ENCODE measurements at regions not wholly inside any gene's neighbourhood (a gene's known extent, or its start where the extent isn't known, plus 50 kb on each side); places are given as distances from the start of the nearest gene placed in this dataset.

DNA sequence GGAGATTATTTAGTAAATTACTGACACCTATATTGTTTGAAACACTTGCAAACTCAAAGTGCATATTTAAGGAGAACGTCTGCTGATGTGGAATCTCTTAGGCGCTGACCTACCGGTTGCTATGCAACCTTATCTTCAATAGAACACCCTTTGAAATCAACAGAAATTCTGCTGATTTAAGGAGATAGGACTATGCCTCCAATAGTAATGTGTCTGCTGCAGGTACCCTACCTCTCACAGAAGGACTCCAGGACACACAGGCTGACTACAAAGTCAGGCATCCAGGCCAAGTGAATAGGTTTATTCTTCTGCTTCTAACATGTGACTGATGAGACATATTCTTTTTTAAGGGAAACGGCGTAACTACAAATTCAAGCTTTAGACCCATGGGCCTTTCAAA, 311.7 kb downstream of the CBLN4 start:
- no peaks in the 10 kb centered on the region for H4K20me1 ChIP-seq (ENCODE audit: control insufficient read depth, extremely low read depth, insufficient read depth, low read length)
- no peak for DNase-seq (ENCODE audit: low read depth in 2 of 2)
- H3K9ac ChIP-seq (ENCODE audit: insufficient read depth, low read length) = no peak overlapping the region
- H3K4me1 ChIP-seq (ENCODE audit: control insufficient read depth, extremely low read depth, insufficient read depth, low read length) = no peaks in the 10 kb centered on the region
- no peak for TF ChIP-seq EZH2 (IDR thresholded peaks at IDR 0.05; ENCODE audit: low read length, missing control alignments)
- TF ChIP-seq, protein P1, sequence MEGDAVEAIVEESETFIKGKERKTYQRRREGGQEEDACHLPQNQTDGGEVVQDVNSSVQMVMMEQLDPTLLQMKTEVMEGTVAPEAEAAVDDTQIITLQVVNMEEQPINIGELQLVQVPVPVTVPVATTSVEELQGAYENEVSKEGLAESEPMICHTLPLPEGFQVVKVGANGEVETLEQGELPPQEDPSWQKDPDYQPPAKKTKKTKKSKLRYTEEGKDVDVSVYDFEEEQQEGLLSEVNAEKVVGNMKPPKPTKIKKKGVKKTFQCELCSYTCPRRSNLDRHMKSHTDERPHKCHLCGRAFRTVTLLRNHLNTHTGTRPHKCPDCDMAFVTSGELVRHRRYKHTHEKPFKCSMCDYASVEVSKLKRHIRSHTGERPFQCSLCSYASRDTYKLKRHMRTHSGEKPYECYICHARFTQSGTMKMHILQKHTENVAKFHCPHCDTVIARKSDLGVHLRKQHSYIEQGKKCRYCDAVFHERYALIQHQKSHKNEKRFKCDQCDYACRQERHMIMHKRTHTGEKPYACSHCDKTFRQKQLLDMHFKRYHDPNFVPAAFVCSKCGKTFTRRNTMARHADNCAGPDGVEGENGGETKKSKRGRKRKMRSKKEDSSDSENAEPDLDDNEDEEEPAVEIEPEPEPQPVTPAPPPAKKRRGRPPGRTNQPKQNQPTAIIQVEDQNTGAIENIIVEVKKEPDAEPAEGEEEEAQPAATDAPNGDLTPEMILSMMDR (conservative IDR thresholded peaks at IDR 0.05 in 1 of 2, IDR thresholded peaks at IDR 0.05 in 1 of 2; ENCODE audit: low read depth in 1 of 2, low read length in 2 of 2) = no peak
- no peaks in the 10 kb centered on the region for H3K79me2 ChIP-seq (ENCODE audit: control insufficient read depth, insufficient read depth, low read length)
- no peak overlapping the region for H2AFZ ChIP-seq (ENCODE audit: low read length)
- no peak overlapping the region for H3K4me2 ChIP-seq (ENCODE audit: extremely low read depth, insufficient read depth, low read length)
- no peaks in the 10 kb centered on the region for H3K36me3 ChIP-seq (ENCODE audit: control insufficient read depth, insufficient read depth, low read length)
- no peak overlapping the region for H3K27ac ChIP-seq (ENCODE audit: insufficient read depth, low read length)
- no peaks in the 10 kb centered on the region for H3K9me3 ChIP-seq (ENCODE audit: control insufficient read depth, insufficient read depth, low read depth, low read length)
- no peak overlapping the region for H3K4me3 ChIP-seq (replicated peaks in 1 of 4; ENCODE audit: control extremely low read depth in 1 of 4, insufficient read depth in 1 of 4, low read depth in 3 of 4, low read length in 4 of 4)
- no peaks in the 10 kb centered on the region for H3K27me3 ChIP-seq (ENCODE audit: control insufficient read depth, insufficient read depth, low read length)

DNA sequence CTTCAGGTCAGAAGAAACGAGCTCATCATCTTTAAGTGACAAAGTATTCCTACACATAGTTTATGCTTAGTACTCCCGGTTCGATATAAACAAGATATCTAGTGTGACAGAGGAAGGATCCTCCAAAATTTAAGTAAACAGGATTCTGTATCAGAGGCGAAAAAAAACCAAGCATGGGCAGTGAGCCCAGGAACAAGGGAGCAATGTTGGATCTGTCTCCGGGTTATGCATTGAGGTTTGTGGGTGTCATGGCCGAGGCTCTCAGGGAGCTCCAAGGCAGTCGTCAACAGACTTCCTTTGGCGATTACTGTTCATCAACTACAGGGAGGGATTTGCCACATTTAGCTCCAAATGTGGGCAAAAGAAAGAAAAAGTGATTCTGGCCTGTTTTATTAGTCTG, 319.5 kb downstream of the CBLN4 start:
- no peak overlapping the region for H3K4me3 ChIP-seq (replicated peaks in 1 of 4; ENCODE audit: control extremely low read depth in 1 of 4, insufficient read depth in 1 of 4, low read depth in 3 of 4, low read length in 4 of 4)
- no peaks in the 10 kb centered on the region for H3K79me2 ChIP-seq (ENCODE audit: control insufficient read depth, insufficient read depth, low read length)
- no peak for DNase-seq (ENCODE audit: low read depth in 2 of 2)
- TF ChIP-seq EZH2 (IDR thresholded peaks at IDR 0.05; ENCODE audit: low read length, missing control alignments) = no peak
- TF ChIP-seq, protein P1 (conservative IDR thresholded peaks at IDR 0.05 in 1 of 2, IDR thresholded peaks at IDR 0.05 in 1 of 2; ENCODE audit: low read depth in 1 of 2, low read length in 2 of 2) = no peak
- H3K4me2 ChIP-seq (ENCODE audit: extremely low read depth, insufficient read depth, low read length) = no peak overlapping the region
- no peaks in the 10 kb centered on the region for H4K20me1 ChIP-seq (ENCODE audit: control insufficient read depth, extremely low read depth, insufficient read depth, low read length)
- no peaks in the 10 kb centered on the region for H3K9me3 ChIP-seq (ENCODE audit: control insufficient read depth, insufficient read depth, low read depth, low read length)
- no peaks in the 10 kb centered on the region for H3K36me3 ChIP-seq (ENCODE audit: control insufficient read depth, insufficient read depth, low read length)
- no peaks in the 10 kb centered on the region for H3K27me3 ChIP-seq (ENCODE audit: control insufficient read depth, insufficient read depth, low read length)
- H3K9ac ChIP-seq (ENCODE audit: insufficient read depth, low read length) = no peak overlapping the region
- no peaks in the 10 kb centered on the region for H3K4me1 ChIP-seq (ENCODE audit: control insufficient read depth, extremely low read depth, insufficient read depth, low read length)
- H2AFZ ChIP-seq (ENCODE audit: low read length) = no peak overlapping the region
- H3K27ac ChIP-seq (ENCODE audit: insufficient read depth, low read length) = no peak overlapping the region

DNA sequence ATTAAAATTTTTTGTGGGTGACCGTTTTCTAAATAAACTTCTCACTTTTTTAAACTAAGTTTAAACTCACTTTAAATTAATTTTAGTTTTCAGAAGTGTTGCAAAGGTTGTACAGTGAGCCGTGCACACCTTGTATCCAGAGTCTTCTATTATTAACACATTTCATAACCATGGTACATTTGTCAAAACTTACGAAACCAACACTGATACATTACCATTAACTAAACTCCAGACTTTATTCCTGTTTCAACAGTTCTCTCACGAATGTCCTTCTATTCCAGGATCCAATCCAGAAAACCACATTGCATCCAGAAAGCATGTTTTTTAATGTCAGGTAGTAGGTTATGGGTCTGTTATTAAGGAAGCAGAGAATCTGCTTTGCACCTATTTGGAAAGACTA, 319.9 kb downstream of the CBLN4 start:
- H3K4me1 ChIP-seq (ENCODE audit: control insufficient read depth, extremely low read depth, insufficient read depth, low read length) = no peaks in the 10 kb centered on the region
- TF ChIP-seq, protein P1 (conservative IDR thresholded peaks at IDR 0.05 in 1 of 2, IDR thresholded peaks at IDR 0.05 in 1 of 2; ENCODE audit: low read depth in 1 of 2, low read length in 2 of 2) = no peak
- no peak for TF ChIP-seq EZH2 (IDR thresholded peaks at IDR 0.05; ENCODE audit: low read length, missing control alignments)
- H3K9ac ChIP-seq (ENCODE audit: insufficient read depth, low read length) = no peak overlapping the region

More for the DNA sequence above, 319.9 kb downstream of the CBLN4 start:
- H3K27me3 ChIP-seq (ENCODE audit: control insufficient read depth, insufficient read depth, low read length) = no peaks in the 10 kb centered on the region
- no peak overlapping the region for H3K27ac ChIP-seq (ENCODE audit: insufficient read depth, low read length)
- no peak overlapping the region for H3K4me2 ChIP-seq (ENCODE audit: extremely low read depth, insufficient read depth, low read length)
- no peak overlapping the region for H3K4me3 ChIP-seq (replicated peaks in 1 of 4; ENCODE audit: control extremely low read depth in 1 of 4, insufficient read depth in 1 of 4, low read depth in 3 of 4, low read length in 4 of 4)
- H3K36me3 ChIP-seq (ENCODE audit: control insufficient read depth, insufficient read depth, low read length) = no peaks in the 10 kb centered on the region
- no peaks in the 10 kb centered on the region for H3K79me2 ChIP-seq (ENCODE audit: control insufficient read depth, insufficient read depth, low read length)
- DNase-seq (ENCODE audit: low read depth in 2 of 2) = no peak
- no peak overlapping the region for H2AFZ ChIP-seq (ENCODE audit: low read length)
- H4K20me1 ChIP-seq (ENCODE audit: control insufficient read depth, extremely low read depth, insufficient read depth, low read length) = no peaks in the 10 kb centered on the region
- H3K9me3 ChIP-seq (ENCODE audit: control insufficient read depth, insufficient read depth, low read depth, low read length) = no peaks in the 10 kb centered on the region

Measured in fibroblast of lung (primary cell).